Ovary (tissue), 7 donors: ENCODE measurements at regions not wholly inside any gene's neighbourhood (a gene's known extent, or its start where the extent isn't known, plus 50 kb on each side); places are given as distances from the start of the nearest gene placed in this dataset.

Experiments used
- DNase-seq, 5 donors: peaks; one replicate each; pipeline ENCODE4 v3.0.0-alpha.2; 2019 to 2020
- H3K27ac ChIP-seq, 2 donors: fragments of 200-600 bp; one replicate each; pipeline versions ENCODE4 v1.5.1 to v1.8.0; 2019 to 2022
- H3K27me3 ChIP-seq: fragments of 200-600 bp; one replicate; pipeline ENCODE4 v1.8.0; 2022
- H3K36me3 ChIP-seq: fragments of 200-600 bp; sonication (generic); one replicate; pipeline ENCODE4 v1.5.1; 2019
- H3K4me1 ChIP-seq: one replicate; pipeline ENCODE4 v1.8.1; 2013; ENCODE audit warnings: mild to moderate bottlenecking, moderate library complexity; ENCODE audit not compliant: insufficient read depth
- H3K4me3 ChIP-seq: fragments of 200-600 bp; sonication (generic); one replicate; pipeline ENCODE4 v1.5.1; 2017
- H3K9me3 ChIP-seq, 2 donors: fragments of 200-600 bp in 1 of 2; sonication (generic) in 1 of 2; one replicate each; pipeline versions ENCODE4 v1.5.1 to v1.8.1; 2013 to 2019; ENCODE audit warnings: mild to moderate bottlenecking in 1 of 2, moderate library complexity in 1 of 2
- CTCF ChIP-seq, 3 donors: fragments of 450-650 bp in 2 of 3; fragments of 200-600 bp in 1 of 3; IDR thresholded peaks; one replicate each; pipeline versions ENCODE4 v1.5.1 to v1.8.0; 2016 to 2022; ENCODE audit warnings: antibody characterized with exemption in 3 of 3, mild to moderate bottlenecking in 1 of 3
- EP300 ChIP-seq: sonication (generic); formaldehyde crosslinking; IDR thresholded peaks from one replicate; pipeline ENCODE4 v1.6.1; 2017; ENCODE audit warnings: antibody characterized with exemption
- POLR2A ChIP-seq: fragments of 450-650 bp; IDR thresholded peaks from one replicate; pipeline ENCODE4 v1.6.1; 2017; ENCODE audit warnings: antibody characterized with exemption, mild to moderate bottlenecking, moderate library complexity
- WGBS, 3 donors: extraction: QIAGEN DNeasy Blood & Tissue Kit in 1 of 3; methylation state at CpG; one replicate each; pipeline versions ENCODE4 v1.1.5 to v1.1.7; 2013 to 2017; 5-methylcytosine and 5-hydroxymethylcytosine counted together
- intact Hi-C, 4 donors: fragments of 100-400 bp; cut with DNase I; formaldehyde crosslinking; loops; one replicate each; pipeline versions ENCODE4 v1.11.0 to v1.15.1; 2022 to 2023
- donor health status: DM: no; HTN: no; CAD: no; lungs with moderate emphysema.
- donor health status: DM: no; HTN: no; CAD: no.
- donor health status: Bipolar disorder and iron deficiency.
- donor health status: DM: no; HTN: no; CAD: no.
- donor health status: DM: yes; HTN: yes; CAD: no.

- no peaks in the 10 kb centered on the region for H3K27me3 ChIP-seq
- no peak for DNase-seq
- WGBS, 3 donors, result 58 to 71% (median 66%) methylated on average over 3 of the region's 3 CpGs
- H3K4me1 ChIP-seq, result no peaks in the 10 kb centered on the region
- intact Hi-C loops, result no loop called here
- no peak overlapping the region for H3K27ac ChIP-seq
- no peak for TF ChIP-seq POLR2A
- no peak for TF ChIP-seq CTCF (IDR thresholded peaks at IDR 0.05)
- no peak for TF ChIP-seq EP300
- H3K4me3 ChIP-seq, result no peak overlapping the region
- H3K36me3 ChIP-seq, result no peaks in the 10 kb centered on the region
- H3K9me3 ChIP-seq, result no peaks in the 10 kb centered on the region
Measured at GRCh38 chr3:112765531-112765930, 81.1 kb downstream of the CD200R1L start.

GRCh38 chr3:112763258-112763657 lies 83.4 kb downstream of the CD200R1L start:
- no peaks in the 10 kb centered on the region for H3K27me3 ChIP-seq
- H3K4me1 ChIP-seq, result no peaks in the 10 kb centered on the region
- no peaks in the 10 kb centered on the region for H3K9me3 ChIP-seq
- no peaks in the 10 kb centered on the region for H3K36me3 ChIP-seq
- no peak overlapping the region for H3K27ac ChIP-seq
- no peak for DNase-seq
- no peak overlapping the region for H3K4me3 ChIP-seq
- TF ChIP-seq CTCF (IDR thresholded peaks at IDR 0.05) (no peak), POLR2A (no peak), EP300 (no peak)
- 86 to 90% (median 89%) methylated on average over 3 of the region's 3 CpGs for WGBS, 3 donors
- intact Hi-C loops, result no loop called here

- intact Hi-C loops, result no loop called here
- no peaks in the 10 kb centered on the region for H3K27me3 ChIP-seq
Measured at GRCh38 chr3:112761062-112761638, 85.5 kb downstream of the CD200R1L start.

GRCh38 chr3:112759681-112760080 lies 87.0 kb downstream of the CD200R1L start:
- H3K4me1 ChIP-seq, result no peaks in the 10 kb centered on the region
- no peak for DNase-seq
- TF ChIP-seq POLR2A (no peak), EP300 (no peak), CTCF (IDR thresholded peaks at IDR 0.05) (no peak)
- no peaks in the 10 kb centered on the region for H3K36me3 ChIP-seq
- no peaks in the 10 kb centered on the region for H3K9me3 ChIP-seq
- H3K4me3 ChIP-seq, result no peak overlapping the region
- WGBS, 3 donors, result 95 to 96% (median 95%) methylated on average over 1 of the region's 1 CpG
- intact Hi-C loops, result no loop called here
- H3K27ac ChIP-seq, result no peak overlapping the region
- no peaks in the 10 kb centered on the region for H3K27me3 ChIP-seq

More at GRCh38 chr3:112761062-112761638, 85.5 kb downstream of the CD200R1L start:
- no peak for DNase-seq
- Histone ChIP-seq H3K27ac (no peak overlapping the region), H3K4me3 (no peak overlapping the region), H3K36me3 (no peaks in the 10 kb centered on the region), H3K4me1 (no peaks in the 10 kb centered on the region), H3K9me3 (no peaks in the 10 kb centered on the region)
- no peak for TF ChIP-seq POLR2A
- no peak for TF ChIP-seq EP300
- no peak for TF ChIP-seq CTCF (IDR thresholded peaks at IDR 0.05)
